ENCODE measurements at regions not wholly inside any gene's neighbourhood (a gene's known extent, or its start where the extent isn't known, plus 50 kb on each side); places are given as distances from the start of the nearest gene placed in this dataset.

- FAIRE-seq (no peak), DNase-seq (ENCODE audit: low spot score in 2 of 2) (no peak)
These were observed 855.5 kb upstream of the SEMA6D start for GRCh38 chr15:46861796-46862195.

GRCh38 chr15:46865155-46865554 is 852.1 kb upstream of the SEMA6D start:
- no peak for FAIRE-seq
- DNase-seq (ENCODE audit: low spot score in 2 of 2) = no peak

- FAIRE-seq = no peak
- no peak for DNase-seq (ENCODE audit: low spot score in 2 of 2)
These were observed 844.9 kb upstream of the SEMA6D start for GRCh38 chr15:46872286-46872980.

- FAIRE-seq = no peak
- DNase-seq (ENCODE audit: low spot score in 2 of 2) = no peak
These were observed 844.3 kb upstream of the SEMA6D start for GRCh38 chr15:46872981-46873330.

- DNase-seq (ENCODE audit: low spot score in 2 of 2) = no peak
- FAIRE-seq = no peak
These were observed 838.1 kb upstream of the SEMA6D start for GRCh38 chr15:46879032-46879770.

- DNase-seq (ENCODE audit: low spot score in 2 of 2) (no peak), FAIRE-seq (no peak)
These were observed 836.5 kb upstream of the SEMA6D start for GRCh38 chr15:46880791-46881190.

- no peak for FAIRE-seq
- no peak for DNase-seq (ENCODE audit: low spot score in 2 of 2)
These were observed 824.6 kb upstream of the SEMA6D start for GRCh38 chr15:46892621-46893160.

GRCh38 chr15:46894644-46895043 is 822.7 kb upstream of the SEMA6D start:
- FAIRE-seq = no peak
- no peak for DNase-seq (ENCODE audit: low spot score in 2 of 2)

GRCh38 chr15:46897266-46897665 is 820.0 kb upstream of the SEMA6D start:
- DNase-seq (ENCODE audit: low spot score in 2 of 2) (no peak), FAIRE-seq (no peak)

- FAIRE-seq = no peak
These were observed 816.3 kb upstream of the SEMA6D start for GRCh38 chr15:46901001-46901400.

GRCh38 chr15:46917721-46918252 is 799.5 kb upstream of the SEMA6D start:
- FAIRE-seq (no peak), DNase-seq (ENCODE audit: low spot score in 2 of 2) (no peak)

More at GRCh38 chr15:46901001-46901400, 816.3 kb upstream of the SEMA6D start:
- DNase-seq (ENCODE audit: low spot score in 2 of 2) = no peak

- DNase-seq (ENCODE audit: low spot score in 2 of 2) (no peak), FAIRE-seq (no peak)
These were observed 798.7 kb upstream of the SEMA6D start for GRCh38 chr15:46918462-46919140.

GRCh38 chr15:46921891-46922290 is 795.4 kb upstream of the SEMA6D start:
- no peak for DNase-seq (ENCODE audit: low spot score in 2 of 2)
- no peak for FAIRE-seq

- DNase-seq (ENCODE audit: low spot score in 2 of 2) (no peak), FAIRE-seq (no peak)
These were observed 786.9 kb upstream of the SEMA6D start for GRCh38 chr15:46930426-46930825.

- DNase-seq (ENCODE audit: low spot score in 2 of 2) (no peak), FAIRE-seq (no peak)
These were observed 784.0 kb upstream of the SEMA6D start for GRCh38 chr15:46933332-46933731.

GRCh38 chr15:46934851-46935250 is 782.5 kb upstream of the SEMA6D start:
- FAIRE-seq = no peak
- no peak for DNase-seq (ENCODE audit: low spot score in 2 of 2)

GRCh38 chr15:46938169-46938568 is 779.1 kb upstream of the SEMA6D start:
- DNase-seq (ENCODE audit: low spot score in 2 of 2) = no peak
- no peak for FAIRE-seq

GRCh38 chr15:46941241-46941640 is 776.1 kb upstream of the SEMA6D start:
- DNase-seq (ENCODE audit: low spot score in 2 of 2) = no peak
- no peak for FAIRE-seq

- DNase-seq (ENCODE audit: low spot score in 2 of 2) (no peak), FAIRE-seq (no peak)
These were observed 770.4 kb upstream of the SEMA6D start for GRCh38 chr15:46946953-46947352.

- FAIRE-seq (no peak), DNase-seq (ENCODE audit: low spot score in 2 of 2) (no peak)
These were observed 761.7 kb upstream of the SEMA6D start for GRCh38 chr15:46955576-46955975.

GRCh38 chr15:46956456-46956855 is 760.8 kb upstream of the SEMA6D start:
- FAIRE-seq = no peak
- peak in 1 of 2 donors; percentile 0 for DNase-seq (ENCODE audit: low spot score in 2 of 2)
